ENCODE measurements at regions not wholly inside any gene's neighbourhood (a gene's known extent, or its start where the extent isn't known, plus 50 kb on each side); places are given as distances from the start of the nearest gene placed in this dataset.

- no peak for DNase-seq
Measured at GRCh38 chr10:106457522-106457921, 707.0 kb downstream of the SORCS1 start.

- DNase-seq, result no peak
Measured at GRCh38 chr10:106454233-106454632, 710.3 kb downstream of the SORCS1 start.

- DNase-seq, result no peak
Measured at GRCh38 chr10:106450966-106451365, 713.5 kb downstream of the SORCS1 start.

- DNase-seq, result no peak
Measured at GRCh38 chr10:106446920-106447319, 717.6 kb downstream of the SORCS1 start.

- DNase-seq, result no peak
Measured at GRCh38 chr10:106442223-106442622, 722.3 kb downstream of the SORCS1 start.

GRCh38 chr10:106440767-106441166, 723.7 kb downstream of the SORCS1 start:
- no peak for DNase-seq

GRCh38 chr10:106440355-106440754, 724.2 kb downstream of the SORCS1 start:
- DNase-seq, result no peak

GRCh38 chr10:106439366-106439765, 725.1 kb downstream of the SORCS1 start:
- no peak for DNase-seq

GRCh38 chr10:106438386-106438785, 726.1 kb downstream of the SORCS1 start:
- no peak for DNase-seq

- no peak for DNase-seq
Measured at GRCh38 chr10:106436123-106436715, 728.3 kb downstream of the SORCS1 start.

GRCh38 chr10:106435081-106435480, 729.4 kb downstream of the SORCS1 start:
- no peak for DNase-seq

GRCh38 chr10:106424981-106425380, 739.5 kb downstream of the SORCS1 start:
- DNase-seq, result no peak

GRCh38 chr10:106424054-106424453, 740.5 kb downstream of the SORCS1 start:
- DNase-seq, result no peak

- DNase-seq, result no peak
Measured at GRCh38 chr10:106410331-106410730, 754.2 kb downstream of the SORCS1 start.

GRCh38 chr10:106405141-106405540, 759.4 kb downstream of the SORCS1 start:
- no peak for DNase-seq

GRCh38 chr10:106402458-106402857, 762.0 kb downstream of the SORCS1 start:
- DNase-seq, result no peak

GRCh38 chr10:106401967-106402366, 762.5 kb downstream of the SORCS1 start:
- DNase-seq, result no peak

- DNase-seq, result no peak
Measured at GRCh38 chr10:106401161-106401560, 763.3 kb downstream of the SORCS1 start.

GRCh38 chr10:106399112-106399511, 765.4 kb downstream of the SORCS1 start:
- DNase-seq, result no peak

GRCh38 chr10:106396192-106396591, 768.3 kb downstream of the SORCS1 start:
- DNase-seq, result no peak

- DNase-seq, result no peak
Measured at GRCh38 chr10:106395041-106395749, 769.3 kb downstream of the SORCS1 start.

- DNase-seq, result no peak
Measured at GRCh38 chr10:106392778-106393177, 771.7 kb downstream of the SORCS1 start.

GRCh38 chr10:106387063-106387462, 777.4 kb downstream of the SORCS1 start:
- no peak for DNase-seq

GRCh38 chr10:106384496-106384895, 780.0 kb downstream of the SORCS1 start:
- no peak for DNase-seq

- DNase-seq, result no peak
Measured at GRCh38 chr10:106380706-106381105, 783.8 kb downstream of the SORCS1 start.

Data from activated CD4-positive, alpha-beta T cell treated with anti-CD3 and anti-CD28 coated beads, Interleukin-2, amount 50 U/mL, for 16 hours (primary cell).